Lung (tissue), 11 donors: ENCODE measurements at regions not wholly inside any gene's neighbourhood (a gene's known extent, or its start where the extent isn't known, plus 50 kb on each side); places are given as distances from the start of the nearest gene placed in this dataset.

Experiments used
- ATAC-seq: fragments of 200-7000 bp; cut with Tn5 transposase; one replicate; pipeline ENCODE4 v1.9.1; 2020; ENCODE audit warnings: moderate number of reproducible peaks; ENCODE audit not compliant: insufficient read depth, low FRiP score
- DNase-seq, 3 donors: peaks; one replicate each; pipeline ENCODE4 v3.0.0-alpha.2; 2013 to 2017
- H3K27ac ChIP-seq, 2 donors: one replicate each; pipeline ENCODE4 v1.5.1; 2013; ENCODE audit warnings: mild to moderate bottlenecking in 2 of 2, moderate library complexity in 2 of 2, control low read depth in 1 of 2, inconsistent platforms in 1 of 2, low read depth in 1 of 2, low read length in 1 of 2
- H3K27me3 ChIP-seq, 3 donors: one replicate each; pipeline ENCODE4 v1.5.1; 2013; ENCODE audit warnings: low read length in 2 of 3; ENCODE audit not compliant: control insufficient read depth in 3 of 3, insufficient read depth in 3 of 3
- H3K36me3 ChIP-seq, 4 donors: one replicate each; pipeline ENCODE4 v1.5.1; 2013; ENCODE audit warnings: low read length in 4 of 4, mild to moderate bottlenecking in 1 of 4, moderate library complexity in 1 of 4; ENCODE audit not compliant: control insufficient read depth in 4 of 4, insufficient read depth in 4 of 4
- H3K4me1 ChIP-seq, 5 donors: one replicate each; pipeline ENCODE4 v1.5.1; 2013; ENCODE audit warnings: low read length in 5 of 5, mild to moderate bottlenecking in 2 of 5, moderate library complexity in 1 of 5; ENCODE audit not compliant: control insufficient read depth in 5 of 5, insufficient read depth in 5 of 5
- H3K4me3 ChIP-seq: one replicate; pipeline ENCODE4 v1.5.1; 2013; ENCODE audit warnings: mild to moderate bottlenecking, control low read depth, moderate library complexity
- H3K9ac ChIP-seq, 2 donors: one replicate each; pipeline ENCODE4 v1.5.1; 2013; ENCODE audit warnings: low read length in 2 of 2, control low read depth in 1 of 2; ENCODE audit not compliant: insufficient read depth in 1 of 2
- H3K9me3 ChIP-seq, 4 donors: one replicate each; pipeline ENCODE4 v1.5.1; 2013; ENCODE audit warnings: low read length in 3 of 4, mild to moderate bottlenecking in 1 of 4, moderate library complexity in 1 of 4; ENCODE audit not compliant: control insufficient read depth in 4 of 4, insufficient read depth in 3 of 4
- WGBS, 2 donors: extraction: QIAGEN DNeasy Blood & Tissue Kit; methylation state at CpG; one replicate each; pipeline ENCODE4 v1.1.7; 2013; 5-methylcytosine and 5-hydroxymethylcytosine counted together
- TF ChIP-seq, protein P1 (sequence below): IDR thresholded peaks from 2 replicates; pipeline ENCODE4 v1.5.1; 2012; ENCODE audit warnings: mild to moderate bottlenecking; ENCODE audit errors: control extremely low read depth, extremely low read depth
- donor health status: control.
- donor health status: control.
- donor health status: Bipolar disorder and iron deficiency.
- donor health status: healthy.
- donor health status: DM: yes; HTN: yes; CAD: no.

DNA sequence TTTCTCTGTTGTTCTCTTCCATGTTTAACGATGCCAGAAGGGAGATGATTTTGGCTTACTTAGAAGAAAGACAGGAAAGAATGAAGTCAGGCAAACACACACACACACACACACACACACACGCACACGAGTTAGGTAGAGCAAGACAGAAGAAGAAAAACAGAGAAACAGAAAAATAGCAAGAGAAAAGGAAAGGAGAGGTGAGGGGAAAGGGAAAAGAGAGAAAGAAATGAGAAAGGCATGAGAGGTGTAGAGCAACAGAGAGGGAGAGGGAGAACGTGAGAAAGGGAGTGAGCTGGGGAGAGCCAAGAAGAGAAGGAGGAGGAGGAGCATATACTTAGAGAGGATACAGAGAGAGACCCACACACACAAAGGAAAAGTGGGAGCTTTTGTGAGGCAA lies 385.3 kb downstream of the DOK5 start:
- DNase-seq, result no peak
- Histone ChIP-seq H3K9me3 (peaks cover 0 to 5% (median 0%) of the 10 kb centered on the region in 4 donors), H3K27me3 (peaks cover 0 to 3% (median 0%) of the 10 kb centered on the region in 3 donors), H3K9ac (no peak overlapping the region), H3K4me1 (no peaks in the 10 kb centered on the region), H3K36me3 (no peaks in the 10 kb centered on the region), H3K27ac (no peak overlapping the region), H3K4me3 (no peak overlapping the region)
- TF ChIP-seq, protein P1, sequence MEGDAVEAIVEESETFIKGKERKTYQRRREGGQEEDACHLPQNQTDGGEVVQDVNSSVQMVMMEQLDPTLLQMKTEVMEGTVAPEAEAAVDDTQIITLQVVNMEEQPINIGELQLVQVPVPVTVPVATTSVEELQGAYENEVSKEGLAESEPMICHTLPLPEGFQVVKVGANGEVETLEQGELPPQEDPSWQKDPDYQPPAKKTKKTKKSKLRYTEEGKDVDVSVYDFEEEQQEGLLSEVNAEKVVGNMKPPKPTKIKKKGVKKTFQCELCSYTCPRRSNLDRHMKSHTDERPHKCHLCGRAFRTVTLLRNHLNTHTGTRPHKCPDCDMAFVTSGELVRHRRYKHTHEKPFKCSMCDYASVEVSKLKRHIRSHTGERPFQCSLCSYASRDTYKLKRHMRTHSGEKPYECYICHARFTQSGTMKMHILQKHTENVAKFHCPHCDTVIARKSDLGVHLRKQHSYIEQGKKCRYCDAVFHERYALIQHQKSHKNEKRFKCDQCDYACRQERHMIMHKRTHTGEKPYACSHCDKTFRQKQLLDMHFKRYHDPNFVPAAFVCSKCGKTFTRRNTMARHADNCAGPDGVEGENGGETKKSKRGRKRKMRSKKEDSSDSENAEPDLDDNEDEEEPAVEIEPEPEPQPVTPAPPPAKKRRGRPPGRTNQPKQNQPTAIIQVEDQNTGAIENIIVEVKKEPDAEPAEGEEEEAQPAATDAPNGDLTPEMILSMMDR, result no peak
- ATAC-seq, result no peak
- 48 to 56% methylated on average over 4 of the region's 4 CpGs for WGBS, 2 donors

DNA sequence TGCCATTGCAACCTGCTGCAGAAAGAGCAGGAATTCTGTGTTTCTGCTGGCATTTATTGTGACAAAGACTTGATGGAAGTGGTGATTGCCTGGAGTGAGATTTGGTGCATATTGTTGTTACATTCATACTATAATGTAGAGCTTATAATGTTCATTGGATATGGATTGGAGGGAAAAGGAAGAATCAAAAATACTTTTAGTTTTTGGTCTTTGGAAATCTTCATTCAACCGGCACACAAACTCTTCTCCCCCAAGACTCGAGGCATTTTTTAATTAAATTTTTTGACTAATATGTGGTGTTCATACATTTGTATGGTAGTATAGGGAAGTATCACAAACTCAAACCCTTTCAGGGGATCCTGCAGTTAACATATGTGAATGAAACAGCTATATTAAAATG lies 380.8 kb downstream of the DOK5 start:
- Histone ChIP-seq H3K9me3 (no peaks in the 10 kb centered on the region), H3K36me3 (no peaks in the 10 kb centered on the region), H3K4me1 (no peaks in the 10 kb centered on the region), H3K4me3 (no peak overlapping the region), H3K27me3 (peaks cover 0 to 4% (median 0%) of the 10 kb centered on the region in 3 donors), H3K9ac (no peak overlapping the region), H3K27ac (no peak overlapping the region)
- ATAC-seq (no peak), DNase-seq (no peak)
- TF ChIP-seq, protein P1, result no peak
- WGBS, 2 donors, result 88 to 99% methylated on average over 2 of the region's 2 CpGs

DNA sequence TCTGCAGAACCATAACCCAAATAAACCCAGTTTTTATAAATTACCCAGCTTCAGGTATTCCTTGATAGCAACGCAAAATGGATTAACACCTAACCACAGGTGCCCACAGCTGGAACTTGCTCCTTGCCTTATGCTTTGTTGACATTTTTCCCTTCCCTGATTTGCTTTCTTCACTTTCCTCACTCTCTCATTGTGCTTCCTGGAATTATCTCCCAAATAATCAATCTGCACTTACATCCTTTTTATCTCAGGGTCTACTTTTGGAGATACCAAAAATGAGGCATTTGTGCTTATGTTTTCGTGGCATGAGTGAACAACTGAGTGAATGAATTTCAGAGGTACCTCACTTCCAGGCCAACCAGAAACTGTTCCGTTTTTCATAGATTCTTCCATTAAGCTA lies 374.3 kb downstream of the DOK5 start:
- ATAC-seq, result no peak
- Histone ChIP-seq H3K4me3 (no peak overlapping the region), H3K9me3 (no peaks in the 10 kb centered on the region), H3K27me3 (peaks cover 0 to 3% (median 0%) of the 10 kb centered on the region in 3 donors), H3K36me3 (no peaks in the 10 kb centered on the region), H3K4me1 (no peaks in the 10 kb centered on the region), H3K9ac (no peak overlapping the region), H3K27ac (no peak overlapping the region)
- TF ChIP-seq, protein P1, result no peak
- DNase-seq, result no peak
- WGBS, 2 donors, result 72 to 87% methylated on average over 3 of the region's 3 CpGs

DNA sequence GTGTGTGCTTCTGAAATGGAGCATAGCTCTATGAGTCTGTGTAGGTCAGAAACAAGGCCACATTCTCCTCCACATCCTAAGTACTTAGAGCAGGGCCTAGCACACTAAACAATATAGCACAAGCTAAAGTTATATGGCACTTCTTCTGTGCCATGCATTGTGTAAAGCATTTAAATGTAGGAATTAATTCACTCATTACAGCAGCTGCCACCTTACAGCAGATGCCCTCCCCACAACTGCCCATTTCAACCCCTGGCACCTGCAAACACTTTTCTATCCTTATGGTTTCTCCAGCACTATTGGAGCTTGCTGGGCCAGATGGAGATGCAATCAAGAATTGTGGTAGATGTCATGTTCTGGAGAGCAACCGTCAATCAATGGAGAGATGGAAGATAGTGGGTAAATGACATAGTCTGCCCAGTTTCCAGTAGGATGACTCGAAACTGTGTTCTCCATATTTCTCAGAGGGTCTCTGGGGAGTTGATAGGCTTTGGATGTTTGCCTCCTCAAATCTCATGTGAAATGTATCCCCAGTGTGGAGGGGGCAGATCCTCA lies 373.7 kb downstream of the DOK5 start:
- no peaks in the 10 kb centered on the region for H3K4me1 ChIP-seq
- DNase-seq, result no peak
- no peak for ATAC-seq
- TF ChIP-seq, protein P1, result no peak
- H3K9ac ChIP-seq, result no peak overlapping the region
- no peak overlapping the region for H3K27ac ChIP-seq
- WGBS, 2 donors, result 82 to 84% methylated on average over 2 of the region's 2 CpGs
- H3K9me3 ChIP-seq, result no peaks in the 10 kb centered on the region
- H3K4me3 ChIP-seq, result no peak overlapping the region
- peaks cover 0 to 3% (median 0%) of the 10 kb centered on the region in 3 donors for H3K27me3 ChIP-seq
- no peaks in the 10 kb centered on the region for H3K36me3 ChIP-seq
